ENCODE measurements at regions not wholly inside any gene's neighbourhood (a gene's known extent, or its start where the extent isn't known, plus 50 kb on each side); places are given as distances from the start of the nearest gene placed in this dataset.

DNA sequence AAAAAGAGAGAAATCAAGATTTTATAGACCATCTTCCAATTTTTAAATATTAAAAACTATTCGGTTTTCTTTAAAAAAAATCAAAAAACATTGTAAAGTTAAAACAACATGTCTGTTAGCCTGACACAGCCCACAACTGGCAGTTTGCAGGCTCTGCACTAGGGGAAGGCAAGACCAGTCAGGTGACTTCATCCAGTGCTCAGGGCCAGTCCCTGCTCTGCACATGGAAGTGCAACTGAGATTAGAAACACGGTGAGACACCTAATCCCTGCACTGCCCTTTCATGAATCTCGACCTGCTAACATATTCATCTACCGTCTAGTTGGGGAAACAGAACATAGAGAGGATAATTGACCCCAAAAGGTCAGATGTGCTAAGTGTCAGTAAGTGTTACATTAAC, 135.2 kb downstream of the BARD1 start:
- DNase-seq (ENCODE audit: extremely low spot score) = peak; percentile 22
- ChIA-PET POLR2A (no interaction called here), CTCF (no interaction called here)
- TF ChIP-seq, protein P1, sequence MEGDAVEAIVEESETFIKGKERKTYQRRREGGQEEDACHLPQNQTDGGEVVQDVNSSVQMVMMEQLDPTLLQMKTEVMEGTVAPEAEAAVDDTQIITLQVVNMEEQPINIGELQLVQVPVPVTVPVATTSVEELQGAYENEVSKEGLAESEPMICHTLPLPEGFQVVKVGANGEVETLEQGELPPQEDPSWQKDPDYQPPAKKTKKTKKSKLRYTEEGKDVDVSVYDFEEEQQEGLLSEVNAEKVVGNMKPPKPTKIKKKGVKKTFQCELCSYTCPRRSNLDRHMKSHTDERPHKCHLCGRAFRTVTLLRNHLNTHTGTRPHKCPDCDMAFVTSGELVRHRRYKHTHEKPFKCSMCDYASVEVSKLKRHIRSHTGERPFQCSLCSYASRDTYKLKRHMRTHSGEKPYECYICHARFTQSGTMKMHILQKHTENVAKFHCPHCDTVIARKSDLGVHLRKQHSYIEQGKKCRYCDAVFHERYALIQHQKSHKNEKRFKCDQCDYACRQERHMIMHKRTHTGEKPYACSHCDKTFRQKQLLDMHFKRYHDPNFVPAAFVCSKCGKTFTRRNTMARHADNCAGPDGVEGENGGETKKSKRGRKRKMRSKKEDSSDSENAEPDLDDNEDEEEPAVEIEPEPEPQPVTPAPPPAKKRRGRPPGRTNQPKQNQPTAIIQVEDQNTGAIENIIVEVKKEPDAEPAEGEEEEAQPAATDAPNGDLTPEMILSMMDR (IDR thresholded peaks at IDR 0.05; ENCODE audit: control extremely low read depth, extremely low read depth, low read depth, missing control alignments) = no peak

GRCh38 chr2:214671319-214671885, 138.1 kb downstream of the BARD1 start:
- DNase-seq (ENCODE audit: extremely low spot score) = no peak
- ChIA-PET CTCF (interaction anchor here (1.5 to 1.6 kb wide), 2 partner anchors 25 to 95 kb away, joined by 3 to 4 read pairs; no protein-coding TSS in a partner anchor), POLR2A (no interaction called here)
- TF ChIP-seq, protein P1 (IDR thresholded peaks at IDR 0.05; ENCODE audit: control extremely low read depth, extremely low read depth, low read depth, missing control alignments) = no peak

- ChIA-PET POLR2A (no interaction called here), CTCF (interaction anchor here (1.0 to 1.5 kb wide), 2 partner anchors 10 to 15 kb away, joined by 3 read pairs; no protein-coding TSS in a partner anchor)
- no peak for DNase-seq (ENCODE audit: extremely low spot score)
- TF ChIP-seq, protein P1 (IDR thresholded peaks at IDR 0.05; ENCODE audit: control extremely low read depth, extremely low read depth, low read depth, missing control alignments) = no peak
Measured at GRCh38 chr2:214652473-214652872, 157.0 kb downstream of the BARD1 start.

DNA sequence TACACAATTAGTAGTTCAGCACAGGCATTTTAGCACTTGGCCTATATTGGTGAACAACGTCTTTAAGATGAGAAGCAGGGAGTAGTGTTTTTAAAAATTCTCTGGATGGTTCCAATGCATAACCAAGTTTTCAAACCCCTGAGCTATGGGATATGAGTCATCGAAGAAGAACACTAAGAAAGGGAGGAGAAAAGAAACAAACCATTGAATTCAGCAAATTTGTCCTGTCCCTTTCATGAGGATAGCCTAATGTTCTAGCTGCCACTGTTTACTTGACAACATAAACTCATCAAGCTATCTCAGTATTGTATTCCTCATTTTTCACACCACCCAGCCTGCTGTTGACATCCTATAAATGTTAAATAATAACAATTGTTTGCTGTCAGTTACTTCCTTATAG, 158.0 kb downstream of the BARD1 start:
- DNase-seq (ENCODE audit: extremely low spot score) = no peak
- ChIA-PET CTCF (interaction anchor here (1.1 to 1.6 kb wide), 3 partner anchors 12 to 22 kb away, joined by 3 to 4 read pairs (median 3); no protein-coding TSS in a partner anchor), POLR2A (no interaction called here)
- TF ChIP-seq, protein P1 (IDR thresholded peaks at IDR 0.05; ENCODE audit: control extremely low read depth, extremely low read depth, low read depth, missing control alignments) = no peak

DNA sequence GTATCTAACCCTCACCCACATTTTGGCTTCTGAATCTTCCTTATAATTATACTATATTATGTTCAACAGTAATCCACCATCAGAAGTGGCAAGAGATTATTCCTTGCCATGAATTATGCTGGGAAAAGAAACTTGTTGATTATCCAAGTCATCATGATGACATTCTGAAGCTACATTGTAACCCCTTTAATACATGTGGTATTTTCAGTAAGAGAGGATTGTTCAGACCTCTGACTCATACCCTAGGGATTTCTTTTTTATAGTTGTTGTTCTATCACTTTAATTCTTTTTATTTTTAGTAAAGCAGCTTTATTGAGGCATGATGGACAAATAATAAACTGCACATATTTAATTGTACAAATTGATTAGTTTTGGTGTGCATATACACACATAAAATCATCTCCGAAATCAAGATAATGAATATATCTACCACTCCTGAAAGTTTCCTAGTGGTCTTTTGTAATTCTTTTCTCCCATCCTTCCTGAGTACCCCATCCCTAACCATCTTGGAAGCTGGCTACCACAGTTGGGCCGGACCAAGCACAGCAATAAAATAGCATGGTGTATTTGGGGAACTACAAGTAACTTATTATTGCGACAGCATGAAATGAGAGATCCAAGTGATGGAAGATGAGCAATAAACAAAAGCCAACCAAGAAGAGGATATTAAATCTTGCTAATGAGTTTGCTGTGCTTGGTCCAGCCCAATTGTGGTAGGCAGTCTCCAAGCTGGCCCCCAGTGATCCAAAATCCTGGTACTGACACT, 159.9 kb downstream of the BARD1 start:
- ChIA-PET CTCF (interaction anchor here (1.2 kb wide), 1 partner anchor 9 kb away, joined by 4 read pairs; no protein-coding TSS in a partner anchor), POLR2A (no interaction called here)
- TF ChIP-seq, protein P1 (IDR thresholded peaks at IDR 0.05; ENCODE audit: control extremely low read depth, extremely low read depth, low read depth, missing control alignments) = no peak
- DNase-seq (ENCODE audit: extremely low spot score) = no peak

DNA sequence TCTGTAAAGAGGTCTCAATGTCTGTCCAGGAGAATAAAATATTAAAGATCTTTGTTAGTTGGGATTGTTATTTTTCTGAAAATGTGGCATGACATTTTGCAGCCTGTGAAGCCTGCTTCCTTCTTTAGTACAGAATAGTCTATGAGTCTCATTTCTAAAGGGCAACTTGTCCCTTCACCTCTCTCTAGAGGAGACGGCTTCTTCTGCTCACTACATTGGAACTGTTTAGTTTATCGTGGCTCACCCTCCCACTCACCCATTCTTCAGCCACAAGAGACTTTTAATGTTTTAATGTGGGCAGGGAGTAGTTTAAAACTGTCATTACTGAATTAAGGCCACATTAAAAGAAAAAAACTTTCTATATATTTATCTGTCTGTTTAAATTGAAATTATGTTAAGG, 161.0 kb downstream of the BARD1 start:
- ChIA-PET POLR2A (no interaction called here), CTCF (no interaction called here)
- no peak for DNase-seq (ENCODE audit: extremely low spot score)
- TF ChIP-seq, protein P1 (IDR thresholded peaks at IDR 0.05; ENCODE audit: control extremely low read depth, extremely low read depth, low read depth, missing control alignments) = no peak

All from GM10248 (cell line).